HG02870 (cell line): ENCODE measurements at regions not wholly inside any gene's neighbourhood (a gene's known extent, or its start where the extent isn't known, plus 50 kb on each side); places are given as distances from the start of the nearest gene placed in this dataset.

ENCODE experiments used
- ATAC-seq: cut with Tn5 transposase; IDR thresholded peaks from one replicate; pipeline ENCODE4 v1.9.1; 2021; ENCODE audit warnings: mild to moderate bottlenecking, moderate library complexity; ENCODE audit not compliant: unreplicated experiment

DNA sequence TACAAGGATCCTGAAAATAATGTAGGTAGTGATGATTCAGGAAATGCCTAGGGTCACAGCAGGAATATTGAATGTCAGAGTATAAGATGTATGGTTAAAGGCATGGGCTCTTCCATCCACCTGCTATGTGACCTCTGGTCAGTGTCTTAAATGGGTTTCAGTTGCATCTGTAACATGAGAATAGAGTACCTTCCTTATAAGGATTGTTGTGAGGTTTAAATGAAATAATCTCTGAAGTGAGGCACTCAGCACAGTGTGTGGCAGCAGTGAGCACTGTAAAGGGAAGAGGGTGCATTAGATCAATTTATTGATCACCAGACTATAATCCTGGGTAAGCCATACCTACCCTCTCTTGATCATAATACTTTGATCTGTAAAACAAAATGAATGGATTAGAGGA, 319.1 kb downstream of the SLC4A3 start:
- no peak for ATAC-seq

DNA sequence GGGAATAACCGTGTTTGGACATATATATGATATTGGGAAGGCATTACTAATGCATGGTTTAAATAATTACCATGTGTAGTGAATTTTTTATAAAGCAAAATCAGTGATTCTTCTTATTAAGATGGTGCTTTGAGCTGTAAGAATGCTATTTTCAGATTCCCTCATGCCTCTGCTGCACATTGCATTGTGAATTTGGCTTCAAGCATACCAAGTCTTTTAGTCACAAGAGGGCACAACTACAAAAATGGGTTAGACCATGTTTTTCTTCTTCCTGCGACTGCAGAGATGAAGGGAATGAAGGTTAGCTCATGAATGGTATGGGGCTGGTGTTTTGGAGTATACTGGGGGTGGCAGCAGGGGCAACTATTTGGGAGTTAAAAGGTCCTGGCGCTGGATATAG, 320.1 kb downstream of the SLC4A3 start:
- ATAC-seq = no peak

DNA sequence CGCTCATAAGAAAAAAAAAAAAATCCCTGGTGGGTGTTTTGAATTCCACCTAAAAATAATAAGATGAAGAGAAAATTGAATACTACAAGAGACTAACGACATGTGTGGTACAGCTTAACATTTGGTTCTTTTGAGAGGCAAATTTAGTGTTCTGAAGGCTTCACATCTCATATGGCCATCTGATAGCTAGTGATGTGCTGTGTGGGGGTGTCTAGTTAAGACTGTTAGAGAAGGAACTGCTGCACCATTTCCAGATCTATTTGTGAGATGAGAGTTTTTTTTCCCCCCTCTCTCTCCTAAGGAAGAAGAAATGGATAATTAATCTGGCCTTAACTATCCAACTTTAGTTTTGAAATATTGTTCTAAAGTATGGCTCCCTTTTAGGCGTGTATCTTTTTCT, 321.6 kb downstream of the SLC4A3 start:
- ATAC-seq = no peak

DNA sequence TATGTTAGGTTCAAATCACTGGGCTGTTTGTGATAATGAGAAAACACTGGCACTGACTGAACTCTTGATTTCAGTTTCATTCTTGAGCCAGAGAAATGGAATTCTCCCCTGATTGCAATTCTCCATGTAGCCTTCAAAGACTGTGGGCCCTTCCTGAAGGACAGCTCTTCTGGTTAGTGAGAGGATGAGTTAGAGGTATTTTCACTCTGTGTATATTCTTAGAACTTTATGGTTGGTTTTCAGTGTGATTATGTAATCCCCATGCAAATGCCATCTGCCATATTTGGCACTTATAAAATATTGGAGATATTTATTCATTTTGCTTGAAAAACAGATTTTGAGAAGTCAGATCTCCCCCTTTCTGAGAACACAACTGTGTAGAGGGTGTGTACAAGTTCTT, 323.7 kb downstream of the SLC4A3 start:
- ATAC-seq = no peak

DNA sequence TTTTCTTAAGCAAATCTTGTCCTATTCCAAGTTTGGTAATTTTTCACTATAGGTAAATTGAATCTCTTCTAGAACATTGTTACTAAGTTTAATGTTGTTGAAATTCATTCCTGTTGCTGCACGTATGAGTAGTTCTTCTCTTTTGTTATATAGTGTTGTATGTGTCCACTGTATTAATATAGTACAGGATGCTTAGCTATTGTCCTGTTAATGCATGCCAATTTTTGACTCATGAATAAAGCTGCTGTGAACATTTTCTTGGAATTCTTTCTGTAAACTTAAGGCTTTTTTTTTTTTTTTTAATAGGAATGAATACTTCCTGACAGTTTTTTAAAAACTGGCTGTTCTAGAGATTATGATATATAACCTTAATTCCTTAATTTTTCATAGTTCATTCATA, 326.9 kb downstream of the SLC4A3 start:
- no peak for ATAC-seq

DNA sequence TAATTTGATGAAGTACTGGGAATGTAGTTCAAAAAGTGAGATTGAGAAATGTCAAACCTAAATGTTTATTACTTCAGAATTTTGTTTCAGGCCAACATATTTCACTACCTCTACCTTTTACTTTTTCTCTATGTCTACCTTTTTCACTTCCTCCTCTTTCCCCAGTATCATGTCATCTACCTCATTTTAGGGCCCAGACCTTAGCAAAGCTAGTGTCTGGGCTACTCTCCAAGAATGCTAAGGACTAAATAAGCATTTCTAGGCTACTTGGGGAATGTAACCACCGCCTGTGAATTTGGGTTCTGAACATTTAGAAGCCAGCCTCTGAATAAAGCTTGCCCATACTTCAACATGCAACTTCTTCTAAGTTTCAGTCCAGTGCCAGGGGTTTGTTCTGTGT, 330.4 kb downstream of the SLC4A3 start:
- no peak for ATAC-seq

DNA sequence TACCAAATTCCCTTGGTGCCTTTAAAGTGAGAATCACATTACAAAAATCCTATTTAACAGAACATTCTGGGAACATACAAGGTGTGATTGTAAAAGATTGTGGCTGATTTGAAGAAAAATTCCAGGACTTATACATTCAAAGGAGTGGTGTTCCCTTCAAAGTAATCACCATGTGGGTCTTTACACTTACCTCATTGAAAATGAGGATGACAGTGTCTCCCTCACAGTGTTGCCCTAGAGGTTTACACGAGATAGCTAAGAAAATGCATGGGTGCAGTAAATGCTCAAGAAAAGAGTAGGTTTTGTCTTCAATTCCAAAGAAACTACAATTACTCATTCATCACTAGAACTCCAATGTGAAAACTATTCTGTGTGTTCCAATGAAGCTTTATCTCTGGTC, 331.5 kb downstream of the SLC4A3 start:
- ATAC-seq = no peak

DNA sequence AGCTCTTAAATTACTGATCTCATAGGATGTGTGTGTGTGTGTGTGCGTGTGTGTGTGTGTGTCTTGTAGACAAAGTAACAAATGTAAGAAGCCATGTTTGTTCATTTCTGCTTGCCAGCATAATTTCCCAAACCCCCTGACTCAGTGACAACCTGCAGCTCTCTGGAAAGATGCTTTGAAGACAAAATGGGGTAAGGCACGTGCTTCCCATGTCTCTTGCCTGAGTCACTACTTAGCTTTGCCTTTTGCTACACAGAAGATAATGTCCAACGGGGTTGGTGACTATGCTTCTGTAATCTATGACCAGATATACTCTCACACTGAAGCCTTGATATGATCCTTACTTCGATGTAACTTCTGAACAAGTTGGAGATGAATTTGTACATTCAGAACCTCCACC, 332.0 kb downstream of the SLC4A3 start:
- ATAC-seq = no peak

DNA sequence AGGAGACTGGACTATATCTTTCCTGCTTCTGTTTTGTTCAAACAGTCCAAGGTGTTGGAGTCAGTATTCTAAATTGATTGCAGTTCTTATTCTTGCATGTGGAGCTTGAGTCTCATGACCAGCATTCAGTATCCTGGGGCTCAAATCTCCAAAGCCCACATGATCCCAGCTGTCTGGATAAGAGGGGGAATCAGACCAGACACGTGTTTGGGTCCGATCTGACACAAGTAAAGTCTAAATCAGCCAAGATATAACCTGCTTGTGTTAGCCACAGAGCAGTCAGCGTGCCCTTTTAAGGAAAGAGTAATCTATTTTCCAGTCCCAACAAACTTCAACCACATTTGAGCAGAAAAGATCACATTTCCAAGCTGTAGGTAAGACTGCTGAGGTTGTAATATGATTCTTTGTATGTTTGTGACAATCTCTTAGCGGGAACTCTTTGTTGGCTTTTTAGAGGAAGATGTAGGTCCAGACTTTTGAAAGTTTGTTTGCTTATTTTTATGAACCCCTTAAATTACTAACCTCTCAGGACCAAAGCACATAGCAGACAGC, 334.6 kb downstream of the SLC4A3 start:
- ATAC-seq = no peak

DNA sequence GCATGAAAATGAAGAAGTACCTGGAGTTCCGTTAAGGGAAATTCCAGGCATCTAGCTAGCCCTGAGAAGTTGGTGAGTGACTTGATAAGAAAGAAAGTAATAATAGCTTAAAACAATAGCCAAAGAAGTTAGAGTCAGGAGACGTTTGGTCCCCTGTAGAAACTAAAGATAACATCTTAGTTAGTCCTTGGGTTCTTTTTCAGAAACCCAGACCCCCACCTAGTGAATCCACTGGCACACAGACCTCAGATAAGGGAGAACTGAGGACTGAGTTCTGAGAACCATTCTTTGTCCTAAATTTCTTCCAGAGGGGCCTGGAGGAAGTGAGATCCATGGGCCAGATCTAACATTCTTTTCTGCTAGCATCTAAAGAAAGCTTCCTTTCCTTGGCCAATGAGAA, 335.4 kb downstream of the SLC4A3 start:
- no peak for ATAC-seq

DNA sequence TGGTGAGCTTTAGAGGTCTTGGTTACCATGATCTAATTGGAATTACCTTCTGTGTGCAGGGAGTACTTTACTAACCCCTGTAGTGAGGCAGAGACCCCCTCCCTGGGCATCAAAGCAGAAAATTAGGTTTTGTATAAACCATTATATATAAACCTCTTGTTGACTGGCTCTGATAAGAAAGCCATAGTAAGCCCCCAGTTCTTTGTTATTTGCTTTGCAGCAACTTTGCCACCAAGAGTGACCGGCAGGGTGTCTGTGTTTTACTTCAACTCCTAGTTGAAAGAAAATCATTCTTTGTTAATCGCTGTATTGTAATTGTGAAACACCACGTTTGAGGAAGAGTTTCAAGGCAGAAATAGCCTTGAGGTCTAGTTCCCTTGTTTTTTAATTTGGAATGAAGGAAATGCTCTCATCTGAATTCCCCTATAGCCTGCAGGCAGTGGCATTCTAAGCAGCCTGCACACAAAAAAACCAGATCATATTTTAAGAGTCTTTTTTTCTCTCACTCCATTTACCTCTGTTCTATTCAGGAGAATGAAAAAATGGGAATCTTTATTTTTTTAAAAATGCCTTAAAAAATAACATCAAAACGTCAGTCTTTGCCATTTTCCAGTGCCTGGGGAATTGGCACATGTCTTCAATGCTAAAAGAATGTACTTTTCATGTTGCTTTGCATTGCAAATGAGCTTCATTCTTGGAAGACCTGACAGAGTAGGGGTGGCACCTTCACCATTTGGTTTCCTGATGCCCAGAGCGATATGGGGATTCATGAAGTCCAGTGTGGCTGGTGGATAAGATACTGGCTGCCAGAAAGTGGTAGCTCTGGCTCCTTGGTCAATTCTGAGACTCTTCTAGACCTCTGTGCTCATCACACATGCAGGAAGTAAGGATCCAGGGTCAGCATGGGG, 338.1 kb downstream of the SLC4A3 start:
- no peak for ATAC-seq

DNA sequence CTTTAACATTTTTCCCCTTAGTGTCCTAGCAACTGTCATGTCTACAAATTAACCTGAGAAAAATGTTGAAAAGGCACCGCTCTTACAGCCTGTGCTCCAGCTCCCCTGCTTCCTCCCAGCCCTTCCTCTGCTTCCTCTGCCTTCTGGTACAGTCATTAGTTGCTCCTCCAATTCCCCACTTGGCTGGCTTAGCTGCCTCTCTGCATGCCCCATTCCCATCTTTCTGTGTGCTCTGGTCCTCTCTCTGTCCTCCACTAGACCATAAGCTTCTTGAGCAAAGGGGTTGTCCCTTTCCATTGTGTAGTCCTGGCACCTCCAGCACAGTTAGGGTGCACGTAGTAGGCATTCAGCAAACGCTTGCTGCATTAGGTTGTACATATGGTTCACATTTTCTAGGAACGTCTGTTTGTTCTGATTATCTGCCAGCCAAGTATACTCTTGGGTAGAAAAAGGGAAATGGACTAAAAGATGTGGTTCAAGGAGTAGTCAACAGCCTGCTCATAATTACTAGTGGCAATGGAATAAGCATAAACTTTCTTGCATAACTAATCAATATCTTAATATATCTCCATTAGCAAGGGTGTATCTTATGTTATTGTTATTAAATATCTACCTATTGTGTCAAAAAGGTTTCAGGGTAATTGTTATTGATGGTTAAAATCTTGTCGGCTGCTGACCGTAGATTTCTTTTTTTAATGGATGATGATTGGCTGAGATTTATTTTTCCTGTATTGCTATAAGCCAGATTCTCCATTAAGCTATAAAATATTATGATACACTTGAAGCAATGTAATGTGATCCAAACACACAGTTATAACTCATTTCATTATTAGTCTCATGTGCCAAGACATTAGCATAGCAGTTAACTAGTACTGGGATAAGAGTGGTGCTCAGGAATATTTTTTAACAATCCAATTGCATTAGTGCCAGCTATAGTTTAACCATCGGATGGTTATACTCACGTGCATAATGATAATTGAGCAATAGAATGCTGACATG, 340.1 kb downstream of the SLC4A3 start:
- no peak for ATAC-seq

DNA sequence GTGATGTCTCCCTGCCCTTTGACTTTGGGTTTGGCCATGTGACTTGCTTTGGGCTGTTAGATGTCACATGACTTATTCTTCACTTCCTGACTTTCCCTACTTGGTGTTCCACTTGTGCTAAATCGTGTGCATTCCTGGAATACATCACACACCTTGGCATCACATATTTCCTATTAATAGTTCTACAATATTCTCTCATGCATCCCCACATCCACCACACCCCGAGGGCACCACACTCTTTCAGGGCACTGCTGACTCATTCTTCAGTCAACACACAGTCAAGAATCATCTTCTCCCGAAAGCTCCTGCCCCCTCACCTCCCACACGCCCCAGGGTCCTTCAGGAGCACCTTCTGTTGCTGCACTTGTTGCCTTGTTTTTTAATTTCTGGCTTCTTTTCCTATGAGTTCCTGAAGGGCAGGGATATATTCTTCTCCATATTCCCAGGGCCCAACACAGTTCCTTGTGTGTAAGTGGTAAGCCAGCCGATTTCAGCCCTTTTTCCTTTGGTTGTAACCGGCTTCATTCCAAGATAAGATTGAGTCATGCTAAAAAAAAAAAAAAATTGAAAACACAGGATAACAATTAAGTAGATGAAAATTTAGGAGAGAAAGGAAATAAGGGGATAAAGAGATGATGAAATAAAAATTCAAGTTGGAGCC, 341.4 kb downstream of the SLC4A3 start:
- no peak for ATAC-seq

DNA sequence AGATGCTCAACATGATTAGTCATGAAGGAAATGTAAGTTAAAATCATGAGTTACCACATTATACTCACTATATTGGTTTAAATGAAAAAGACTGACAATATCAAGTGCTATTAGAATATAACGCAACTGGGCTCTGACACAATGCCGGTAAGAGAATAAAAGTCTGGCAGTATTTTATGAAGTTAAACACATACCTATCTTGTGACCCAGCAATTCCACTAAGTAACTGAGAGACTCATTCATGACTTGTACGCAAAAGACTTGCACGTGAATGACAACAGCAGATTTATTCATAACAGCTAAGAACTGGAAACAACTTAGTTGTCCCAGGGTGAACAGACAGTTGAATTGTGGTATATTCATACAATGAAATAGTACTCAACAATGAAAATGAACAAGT, 342.1 kb downstream of the SLC4A3 start:
- ATAC-seq = no peak

DNA sequence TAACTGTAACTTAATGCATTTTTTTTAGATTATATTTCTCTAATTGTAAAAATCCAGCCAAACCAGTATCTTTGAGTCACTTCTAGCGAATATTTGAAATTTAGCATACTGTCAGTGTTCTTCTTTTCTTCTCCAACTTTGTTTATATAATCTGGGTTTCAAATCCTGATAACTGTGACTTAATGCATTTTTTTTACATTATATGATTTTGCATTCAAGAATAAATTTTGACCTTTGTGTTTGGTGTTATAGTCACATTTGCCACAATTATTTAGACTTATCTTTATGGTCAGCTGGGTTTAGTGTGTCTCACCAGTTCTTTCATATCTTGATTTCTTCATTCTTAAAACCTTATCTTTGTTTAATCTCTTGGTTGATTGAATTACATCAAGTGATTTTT, 345.7 kb downstream of the SLC4A3 start:
- no peak for ATAC-seq

DNA sequence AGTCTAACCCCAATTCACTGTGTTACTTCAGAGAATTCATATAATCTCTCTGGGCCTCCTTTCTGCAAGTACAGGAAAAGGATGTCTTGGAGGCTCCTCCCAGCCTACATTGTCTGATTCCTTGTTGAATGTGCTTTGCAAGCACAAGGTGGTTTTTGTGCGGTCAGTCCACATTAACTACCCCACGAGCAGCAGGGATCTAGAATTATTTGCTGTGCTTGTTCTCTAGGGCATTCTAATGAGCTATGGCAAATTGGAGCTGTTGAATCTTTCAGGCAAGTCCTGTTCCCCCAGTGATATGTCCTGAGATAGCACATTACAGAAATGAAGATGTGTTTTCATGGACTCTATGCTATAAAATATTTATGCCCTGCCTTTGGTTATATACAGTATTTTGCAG, 349.4 kb downstream of the SLC4A3 start:
- ATAC-seq = no peak

DNA sequence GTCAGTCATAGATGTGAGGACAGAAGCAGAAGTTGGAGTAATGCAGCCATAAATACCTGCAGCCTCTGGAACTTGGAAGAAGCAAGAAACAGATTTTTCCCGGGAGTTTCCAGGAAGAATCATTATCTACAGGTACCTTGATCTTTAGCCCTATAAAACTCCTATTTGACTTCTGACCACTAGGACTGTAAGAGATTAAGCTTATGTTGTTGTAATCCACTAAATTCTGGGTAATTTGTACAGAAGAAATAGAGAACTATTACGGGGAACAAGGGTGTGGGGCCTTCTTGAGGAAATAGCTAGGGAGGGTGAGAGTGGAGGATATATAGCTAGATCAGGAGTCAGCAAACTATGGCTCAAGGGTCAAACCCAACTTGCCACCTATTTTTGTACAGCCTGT, 353.2 kb downstream of the SLC4A3 start:
- no peak for ATAC-seq

DNA sequence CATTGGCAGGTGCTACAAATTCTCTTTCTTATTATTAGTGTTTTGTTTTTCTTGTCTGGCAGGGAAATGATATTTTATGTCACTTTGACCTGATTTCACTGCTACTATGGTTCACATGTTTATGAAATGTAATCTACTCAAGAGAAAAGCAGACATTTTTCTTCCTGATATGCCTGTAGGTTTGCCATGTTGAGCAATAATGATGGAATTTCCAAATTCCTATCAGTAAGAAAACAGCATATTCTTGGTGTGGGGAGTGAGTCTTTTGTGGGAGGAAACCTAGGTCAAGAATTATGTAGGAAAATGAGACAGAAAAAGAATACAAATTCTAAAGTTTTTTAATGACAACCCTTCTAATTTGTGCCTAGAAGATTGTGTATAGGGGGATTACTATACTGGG, 356.4 kb downstream of the SLC4A3 start:
- no peak for ATAC-seq

DNA sequence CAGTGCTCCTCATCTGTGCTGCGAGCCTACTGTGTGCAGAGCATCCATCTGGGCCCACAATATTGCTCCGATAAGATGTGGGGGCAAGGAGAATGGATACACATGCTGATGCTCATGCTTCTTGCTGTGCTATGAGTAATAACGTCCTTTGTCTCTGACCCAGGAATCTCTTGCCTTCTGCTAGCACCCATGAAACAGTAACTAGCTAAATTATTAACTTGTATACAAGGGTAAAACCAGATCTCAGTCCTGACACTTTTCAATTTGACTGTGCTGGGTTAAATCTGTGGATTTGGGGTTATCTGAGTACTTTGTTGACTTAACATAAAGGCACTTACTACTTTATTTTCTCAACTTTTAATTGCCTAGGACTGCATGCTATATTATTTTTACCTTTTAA, 357.6 kb downstream of the SLC4A3 start:
- no peak for ATAC-seq

DNA sequence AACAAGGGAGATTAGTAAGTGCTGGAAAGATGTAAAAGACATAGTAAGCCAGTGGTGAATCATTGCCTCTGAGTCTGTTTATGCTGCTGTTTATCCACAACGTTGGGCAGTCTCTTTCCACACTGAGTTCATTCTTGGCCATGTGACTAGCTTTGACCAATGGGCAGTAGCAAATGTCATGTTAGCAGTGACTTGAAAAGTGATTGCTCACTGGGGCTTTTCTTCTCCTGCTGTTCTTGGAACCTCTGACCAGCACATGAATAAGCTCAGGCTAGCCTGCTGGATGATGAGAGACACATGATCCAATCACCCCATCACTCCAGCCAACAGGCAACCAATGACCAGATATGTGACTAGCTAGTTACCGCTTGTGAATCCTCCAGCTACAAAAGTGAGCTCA, 360.4 kb downstream of the SLC4A3 start:
- no peak for ATAC-seq

DNA sequence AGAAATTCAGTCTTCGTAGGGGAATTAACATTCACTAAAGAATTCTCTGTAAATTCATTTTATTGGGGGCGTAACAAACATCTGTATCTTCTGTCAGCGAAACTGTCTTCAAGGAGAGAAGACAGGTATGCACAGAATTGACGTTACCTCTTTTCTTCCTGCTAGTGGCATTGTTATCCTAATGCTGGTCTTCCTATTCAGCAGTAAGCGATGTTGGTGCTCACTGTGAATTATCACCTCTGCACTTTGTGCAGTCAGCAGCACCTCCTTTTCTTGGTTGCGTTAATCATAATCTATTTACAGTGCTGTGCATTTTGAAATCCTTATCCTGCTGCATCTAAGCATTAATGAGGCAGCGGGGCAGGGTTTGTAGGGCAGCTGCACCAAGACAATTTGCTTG, 362.3 kb downstream of the SLC4A3 start:
- ATAC-seq = no peak
